GM19372 (cell line): ENCODE measurements at regions not wholly inside any gene's neighbourhood (a gene's known extent, or its start where the extent isn't known, plus 50 kb on each side); places are given as distances from the start of the nearest gene placed in this dataset.
"Not testable (repeated sequence)": the region's sequence is repeated elsewhere in the genome, so short reads cannot be mapped to it uniquely, and the experiment has no call there.

ENCODE experiments used
- ATAC-seq: cut with Tn5 transposase; IDR thresholded peaks from one replicate; pipeline ENCODE4 v1.9.1; 2021; ENCODE audit warnings: mild to moderate bottlenecking, low read depth, moderate library complexity; ENCODE audit not compliant: unreplicated experiment

DNA sequence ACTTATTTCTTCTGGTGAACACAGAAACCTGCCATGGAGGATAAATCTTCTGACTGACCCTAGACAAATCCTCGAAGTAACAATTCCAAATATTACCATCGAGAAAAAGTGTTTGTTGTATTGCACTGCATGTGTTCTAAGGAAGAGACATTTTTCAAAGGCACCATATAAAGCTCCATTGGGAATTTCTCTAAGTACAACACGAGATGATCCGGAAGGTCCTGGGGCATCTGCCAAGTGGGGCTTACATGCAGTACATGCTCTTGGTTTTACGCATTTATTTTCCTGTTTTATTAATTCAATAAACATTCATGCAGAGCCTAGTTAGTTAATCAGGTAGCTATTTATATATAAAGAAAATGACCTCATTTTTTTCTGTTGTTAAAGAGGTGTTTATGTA, 692.0 kb upstream of the IGFBP3 start:
- ATAC-seq = no peak

DNA sequence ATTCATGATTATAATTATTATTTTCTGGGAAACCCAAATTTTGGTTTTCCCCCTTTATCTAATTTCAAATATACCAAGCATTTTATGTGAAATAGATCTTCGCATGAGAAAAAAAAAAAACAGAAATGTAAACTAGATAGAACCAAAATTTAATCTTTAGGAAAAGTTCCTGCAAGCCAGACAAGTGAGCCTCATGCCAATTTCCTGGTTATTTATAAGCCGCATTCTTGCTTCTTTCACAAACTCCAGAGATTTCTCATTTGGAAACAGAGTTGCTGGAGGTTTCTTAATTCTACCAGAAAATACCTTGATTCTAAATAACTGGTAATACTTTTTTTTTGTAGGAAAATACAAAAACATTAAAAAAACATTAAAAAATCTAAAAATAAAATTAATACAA, 690.4 kb upstream of the IGFBP3 start:
- no peak for ATAC-seq

DNA sequence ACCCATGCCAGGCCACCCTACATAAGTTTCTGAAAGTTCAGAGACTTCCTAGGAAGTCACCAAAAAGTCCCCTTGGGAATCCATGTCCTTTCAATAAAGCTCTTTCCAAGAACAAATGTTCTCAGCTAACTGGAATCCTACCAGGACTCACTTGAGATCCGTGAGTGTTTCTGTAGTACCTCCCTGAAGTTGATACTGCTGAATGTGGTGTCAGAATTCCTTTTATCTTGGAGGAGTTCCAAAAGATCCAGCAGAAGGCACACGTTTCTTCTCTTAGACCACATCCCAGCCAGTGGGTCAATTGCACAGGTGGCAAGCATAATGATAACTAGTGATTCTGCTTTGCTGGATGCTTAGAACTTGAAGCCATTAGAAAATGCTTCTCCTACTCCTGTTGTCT, 689.7 kb upstream of the IGFBP3 start:
- no peak for ATAC-seq

DNA sequence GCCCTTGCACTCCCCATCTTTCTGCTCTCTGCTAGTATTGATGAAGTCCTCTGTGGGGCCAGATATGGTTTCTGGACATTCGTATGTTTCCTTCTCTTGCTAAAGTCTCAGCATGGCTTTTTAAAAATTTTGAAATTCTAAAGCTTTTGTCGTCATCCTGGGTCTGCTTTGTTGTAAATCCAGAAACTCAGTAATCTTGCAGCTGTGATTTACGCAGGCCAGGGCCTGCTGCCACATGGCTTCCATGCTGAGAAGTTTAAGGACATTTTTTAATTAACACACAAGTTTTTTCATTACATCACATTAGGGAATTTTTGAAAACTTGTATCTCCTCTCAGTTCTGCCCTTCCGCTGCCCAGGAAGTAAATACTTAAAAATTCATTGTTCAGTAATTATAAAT, 686.1 kb upstream of the IGFBP3 start:
- no peak for ATAC-seq

DNA sequence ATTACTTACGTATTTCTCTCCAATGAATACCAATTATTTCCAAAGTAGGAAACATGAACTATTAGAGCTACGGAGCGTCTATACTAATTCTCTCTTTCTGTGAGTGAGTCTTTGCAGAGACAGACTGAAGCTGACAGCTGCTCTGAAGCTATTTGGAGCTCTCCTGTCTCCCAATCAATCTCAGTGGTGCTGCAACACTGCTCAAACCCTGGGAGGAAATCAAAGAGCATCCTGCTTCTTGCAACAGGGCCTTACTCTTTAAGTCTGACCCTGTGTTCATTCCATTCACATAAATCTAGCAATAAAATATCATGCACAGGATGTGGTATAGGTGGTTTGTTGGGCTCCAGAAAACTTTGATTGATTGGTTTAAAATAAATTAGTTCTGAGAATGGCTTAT, 685.7 kb upstream of the IGFBP3 start:
- no peak for ATAC-seq

DNA sequence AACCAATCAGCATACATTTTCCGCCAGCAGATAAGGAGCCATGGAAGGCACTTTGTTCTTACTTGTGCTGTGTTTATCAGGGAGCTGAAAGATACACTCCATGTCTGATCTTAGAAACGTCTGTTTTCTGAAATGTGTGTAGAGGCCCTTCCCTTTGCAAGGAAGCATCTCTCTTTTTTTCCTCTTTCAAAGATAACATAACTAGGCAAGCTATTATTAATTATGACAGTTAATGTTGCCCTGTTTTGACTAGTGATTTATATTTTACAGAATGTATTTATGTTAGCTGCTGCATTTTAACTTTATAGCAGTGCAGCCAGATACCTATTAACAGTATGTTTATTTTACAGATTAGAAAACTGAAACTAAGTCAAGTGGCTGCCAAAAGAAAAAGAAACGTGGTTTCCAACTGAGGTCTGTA, 683.2 kb upstream of the IGFBP3 start:
- ATAC-seq = no peak

DNA sequence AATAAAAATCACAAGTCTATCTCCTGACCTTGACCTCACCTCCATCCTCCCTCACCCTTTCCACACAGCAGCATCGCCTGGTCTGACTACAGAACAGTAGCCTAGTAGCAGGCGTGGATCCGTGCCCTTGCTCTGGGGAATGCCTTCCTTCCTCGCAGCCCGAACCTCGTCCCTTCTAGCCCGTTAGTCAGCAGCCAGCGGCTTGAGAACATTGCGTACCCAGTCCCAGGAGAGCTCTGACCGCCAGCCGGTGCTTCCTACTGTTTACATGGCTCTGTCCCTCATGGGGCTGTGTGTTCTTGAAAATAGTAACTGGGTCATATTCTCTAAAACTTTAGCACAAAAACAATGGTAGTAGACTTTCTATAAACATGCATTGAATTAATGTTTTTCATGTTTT, 682.7 kb upstream of the IGFBP3 start:
- ATAC-seq = no peak

DNA sequence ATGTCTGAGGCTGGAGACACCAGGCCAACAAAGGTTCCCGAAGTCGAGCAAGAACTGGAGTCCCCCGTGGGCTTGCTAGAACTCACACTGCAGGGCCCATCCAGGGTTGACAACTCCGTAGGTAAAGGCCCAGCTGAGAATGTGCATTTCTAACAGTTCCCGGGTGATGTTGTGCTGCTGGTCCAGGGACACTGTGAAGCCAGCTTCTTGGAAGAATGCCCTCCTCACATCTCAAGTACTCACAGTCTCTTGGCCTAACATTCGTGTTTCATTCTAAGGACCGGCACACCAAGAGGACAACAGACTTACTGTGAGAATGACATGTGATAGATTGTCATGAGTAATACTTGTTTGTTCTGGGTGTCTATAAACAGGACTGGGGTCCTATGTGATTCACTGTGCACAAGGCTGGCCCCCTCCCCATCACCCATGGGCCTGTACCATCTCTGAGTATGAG, 682.3 kb upstream of the IGFBP3 start:
- ATAC-seq = no peak

DNA sequence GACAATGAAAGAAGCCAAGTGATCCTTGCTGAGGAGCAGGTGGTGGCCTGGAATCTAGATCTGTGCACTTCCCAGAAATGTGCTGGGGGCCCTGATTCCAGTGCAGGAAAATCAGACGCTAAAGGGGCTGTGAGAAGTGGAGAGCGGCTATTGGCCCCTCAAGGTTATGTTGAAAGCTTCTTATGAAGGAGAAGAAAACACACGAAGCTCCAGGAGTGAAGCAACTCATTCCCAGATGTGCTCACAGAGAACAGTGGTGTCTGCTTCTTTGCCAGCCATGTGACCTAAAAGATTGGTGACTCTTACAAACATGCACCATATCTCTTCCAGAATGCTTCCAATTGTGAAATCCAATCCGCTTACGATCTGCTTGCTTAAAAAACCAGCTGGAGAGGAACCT, 679.3 kb upstream of the IGFBP3 start:
- no peak for ATAC-seq

DNA sequence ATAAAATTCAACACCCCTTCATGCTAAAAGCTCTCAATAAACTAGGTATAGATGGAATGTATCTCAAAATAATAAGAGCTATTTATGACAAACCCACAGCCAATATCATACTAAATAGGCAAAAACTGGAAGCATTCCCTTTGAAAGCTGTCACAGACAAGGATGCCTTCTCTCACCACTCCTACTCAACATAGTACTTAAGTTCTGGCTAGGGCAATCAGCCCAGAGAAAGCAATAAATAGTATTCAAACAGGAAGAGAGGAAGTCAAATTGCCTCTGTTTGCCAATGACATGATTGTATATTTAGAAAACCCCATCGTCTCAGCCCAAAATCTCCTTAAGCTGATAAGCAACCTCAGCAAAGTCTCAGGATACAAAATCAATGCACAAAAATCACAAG, 673.8 kb upstream of the IGFBP3 start:
- not testable (repeated sequence) for ATAC-seq

DNA sequence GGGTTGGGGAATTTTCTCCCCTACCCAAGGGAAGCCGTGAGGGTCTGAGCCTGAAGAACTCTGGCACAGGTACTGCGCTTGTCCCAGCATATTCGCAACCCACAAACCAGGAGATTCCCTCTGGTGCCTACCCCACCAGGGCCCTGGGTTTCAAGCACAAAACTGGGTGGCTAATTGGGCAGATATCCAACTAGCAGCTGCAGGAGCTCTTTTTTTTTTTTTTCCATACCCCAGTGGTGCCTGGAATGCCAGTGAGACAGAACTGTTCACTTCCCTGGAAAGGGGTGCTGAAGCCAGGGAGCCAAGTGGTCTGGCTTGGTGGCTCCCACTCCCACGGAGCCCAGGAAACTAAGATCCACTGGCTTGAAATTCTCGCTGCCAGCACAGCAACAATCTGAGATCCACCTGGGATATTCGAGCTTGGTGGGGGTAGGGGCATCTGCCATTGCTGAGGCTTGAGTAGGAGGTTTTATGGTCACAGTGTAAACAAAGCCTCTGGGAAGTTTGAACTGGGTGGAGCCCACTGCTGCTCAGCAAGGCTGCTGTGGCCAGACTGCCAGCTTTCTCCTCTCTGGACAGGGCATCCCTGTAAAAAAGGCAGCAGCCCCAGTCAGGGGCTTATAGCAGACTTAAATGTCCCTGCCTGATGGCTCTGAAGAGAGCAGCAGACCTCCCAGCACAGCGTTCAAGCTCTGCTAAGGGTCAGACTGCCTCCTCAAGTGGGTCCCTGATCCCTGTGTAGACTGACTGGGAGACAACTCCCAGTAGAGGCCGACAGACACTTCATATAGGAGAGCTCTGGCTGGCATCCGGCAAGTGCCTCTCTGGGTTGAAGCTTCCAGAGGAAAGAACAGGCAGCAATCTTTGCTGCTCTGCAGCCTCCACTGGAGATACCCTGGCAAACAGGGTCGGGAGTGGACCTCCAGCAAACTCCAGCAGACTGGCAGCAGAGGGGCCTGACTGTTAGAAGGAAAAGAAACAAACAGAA, 670.1 kb upstream of the IGFBP3 start:
- ATAC-seq = not testable (repeated sequence)

DNA sequence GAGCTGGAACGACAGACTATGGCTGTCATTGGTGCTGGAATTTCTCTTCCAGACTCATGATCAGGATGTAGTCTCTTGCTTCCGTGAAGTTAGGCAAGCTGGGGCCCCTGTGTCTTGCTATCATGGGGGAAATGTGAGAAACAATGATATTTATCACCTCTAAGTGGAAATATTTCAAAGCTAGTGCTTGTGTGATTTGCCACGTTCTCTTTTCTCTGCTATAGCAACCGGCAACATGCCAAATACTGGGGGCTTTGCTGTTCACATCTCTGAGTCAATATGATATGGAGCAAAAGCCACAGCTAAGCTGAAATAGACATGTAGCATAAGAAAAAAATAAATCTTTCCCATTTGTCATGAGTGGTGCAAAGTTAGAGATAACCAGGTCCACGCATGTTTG, 668.2 kb upstream of the IGFBP3 start:
- ATAC-seq = no peak

DNA sequence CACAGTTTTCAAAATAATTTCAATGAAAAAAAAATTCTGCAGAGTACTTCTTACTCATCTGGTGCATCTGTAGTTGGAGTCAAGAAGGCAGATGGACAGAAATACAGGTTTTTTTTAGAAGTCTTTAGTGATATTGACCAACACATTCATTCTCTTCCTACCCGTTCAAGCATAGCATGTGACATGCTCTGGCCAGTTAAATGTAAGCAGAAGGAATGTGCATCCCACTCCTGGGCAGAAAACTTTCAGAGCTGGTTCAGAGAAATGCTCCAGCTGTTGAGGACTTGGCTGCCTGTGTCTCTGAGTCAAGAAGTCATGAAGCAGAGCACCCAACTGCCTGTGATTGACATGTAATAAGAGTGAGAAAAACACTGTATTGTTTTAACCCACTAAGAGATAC, 665.3 kb upstream of the IGFBP3 start:
- no peak for ATAC-seq

DNA sequence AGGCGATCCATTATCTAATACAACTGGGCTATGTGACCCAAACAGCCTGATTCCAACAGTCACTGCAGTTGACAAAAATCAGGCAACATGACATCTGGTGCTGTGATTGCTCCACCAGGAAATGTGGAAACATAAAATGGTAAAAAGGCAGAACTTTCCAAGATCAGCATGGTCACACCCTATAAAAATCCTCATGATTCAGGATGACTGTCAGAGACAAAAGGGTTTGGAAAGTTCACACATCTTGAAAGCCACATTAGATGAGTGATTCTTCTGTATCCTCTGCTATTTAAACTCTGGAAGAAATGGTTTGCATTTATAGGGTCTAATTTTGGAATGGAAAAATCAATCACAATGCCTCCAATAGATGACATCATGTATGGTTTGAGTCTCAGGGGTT, 662.6 kb upstream of the IGFBP3 start:
- no peak for ATAC-seq

DNA sequence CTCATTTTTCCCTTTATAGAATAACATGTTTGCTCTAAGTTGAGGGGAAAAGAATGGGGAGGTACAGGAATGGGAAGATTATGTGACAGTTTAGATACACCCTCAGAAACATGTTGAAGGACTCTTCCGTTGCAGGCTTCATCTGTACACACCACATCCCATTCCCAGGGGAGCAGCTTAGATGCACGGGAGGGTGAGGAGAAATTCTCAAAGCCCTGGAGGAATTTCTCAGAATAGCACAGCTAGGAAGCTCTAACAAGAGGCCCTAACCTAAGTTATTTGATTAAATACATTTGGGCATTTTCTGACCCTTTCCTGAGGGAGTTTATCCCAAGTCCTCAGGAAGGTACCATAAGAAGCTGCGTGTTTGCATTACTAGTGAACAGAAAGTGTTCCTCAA, 660.2 kb upstream of the IGFBP3 start:
- no peak for ATAC-seq

DNA sequence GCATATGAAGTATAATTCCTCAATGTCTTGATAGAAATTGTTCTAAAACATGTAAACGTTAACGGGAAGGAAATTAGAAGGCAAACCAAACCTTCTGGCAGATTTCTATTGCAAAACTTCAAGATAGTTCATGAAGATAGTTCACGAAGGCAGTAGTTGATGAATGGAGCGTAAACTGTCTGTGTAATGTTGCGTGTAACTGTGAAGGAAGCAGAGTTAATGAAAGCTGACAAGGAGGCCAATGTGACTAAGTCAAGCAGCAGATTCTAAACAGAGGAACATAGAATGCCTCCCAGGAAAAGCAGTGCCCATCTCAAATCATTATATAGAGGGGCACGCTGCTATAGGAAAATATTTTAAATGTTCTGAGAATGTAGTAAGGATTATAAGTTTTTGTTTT, 659.7 kb upstream of the IGFBP3 start:
- ATAC-seq = no peak

DNA sequence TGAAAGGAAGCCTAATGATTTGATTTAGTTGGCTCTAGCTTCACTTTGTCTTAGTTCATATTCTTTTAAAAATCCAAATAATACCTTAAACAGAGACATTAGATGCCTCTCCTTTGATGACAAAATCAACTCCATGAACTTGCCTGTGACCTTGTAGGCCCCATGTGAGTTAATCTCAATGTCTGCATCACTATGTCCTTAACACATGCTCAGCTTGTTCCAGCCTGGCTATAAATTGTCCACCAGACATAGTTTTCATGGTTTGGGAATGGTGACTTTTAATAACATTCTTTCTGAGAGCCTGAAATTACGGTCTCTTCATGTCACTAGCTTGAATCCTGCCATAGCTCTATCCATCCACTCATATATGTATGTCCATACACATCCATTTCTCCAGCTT, 656.3 kb upstream of the IGFBP3 start:
- ATAC-seq = no peak

DNA sequence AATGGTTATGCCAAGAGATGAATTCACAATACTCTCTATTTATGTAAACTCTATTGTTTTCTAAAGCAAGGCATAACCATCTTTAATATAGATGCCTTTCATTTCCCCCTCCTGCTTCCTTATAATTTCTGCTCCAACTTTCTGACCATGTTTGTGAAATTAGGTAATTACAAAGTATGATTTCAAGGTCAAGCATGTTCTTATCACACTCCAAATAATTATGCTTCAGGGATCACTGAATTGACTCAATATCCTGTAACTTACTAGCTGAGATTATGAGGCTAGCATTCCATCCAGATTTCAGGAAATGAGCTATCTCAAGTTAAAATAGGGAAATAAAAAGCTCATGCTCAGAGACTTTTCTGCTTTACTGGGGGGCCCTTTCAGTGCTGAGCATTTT, 655.9 kb upstream of the IGFBP3 start:
- ATAC-seq = no peak

DNA sequence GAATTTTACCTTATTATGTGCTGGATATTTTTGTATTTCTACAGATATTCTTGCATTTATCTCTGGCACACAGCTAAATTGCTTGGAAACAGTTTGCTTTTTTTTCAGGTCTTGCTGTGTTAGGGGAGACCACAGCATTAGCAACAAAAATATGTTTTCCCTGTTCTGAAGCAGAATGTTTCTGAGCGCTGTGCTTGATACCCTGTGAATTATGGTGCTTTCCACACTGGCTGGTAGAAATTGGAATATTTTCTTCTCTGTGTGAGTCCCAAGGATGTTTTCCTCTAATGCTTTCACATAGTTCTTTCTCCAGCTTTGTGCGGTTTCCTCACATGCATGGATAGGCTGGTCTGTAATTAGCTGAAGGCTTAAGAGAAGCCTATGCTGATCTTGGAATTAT, 651.6 kb upstream of the IGFBP3 start:
- ATAC-seq = no peak

DNA sequence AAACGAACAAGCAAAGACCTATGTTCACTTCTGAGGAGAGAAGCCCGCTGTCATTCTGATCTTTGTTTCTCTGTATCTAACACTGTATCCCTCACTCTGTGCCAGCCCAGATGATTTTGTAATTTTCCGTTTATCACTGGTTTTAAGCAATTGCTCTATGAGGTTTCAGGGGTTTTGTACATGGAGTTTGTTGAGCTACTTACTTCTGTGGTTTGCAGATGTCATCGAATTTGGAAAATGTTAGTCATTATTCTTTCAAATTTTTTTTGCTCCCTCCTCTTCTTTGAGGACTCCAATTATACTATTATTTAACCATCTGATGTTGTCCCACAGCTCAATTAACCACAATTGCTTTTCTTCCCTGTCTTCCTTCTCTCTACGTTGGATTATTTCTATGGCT, 650.9 kb upstream of the IGFBP3 start:
- no peak for ATAC-seq

DNA sequence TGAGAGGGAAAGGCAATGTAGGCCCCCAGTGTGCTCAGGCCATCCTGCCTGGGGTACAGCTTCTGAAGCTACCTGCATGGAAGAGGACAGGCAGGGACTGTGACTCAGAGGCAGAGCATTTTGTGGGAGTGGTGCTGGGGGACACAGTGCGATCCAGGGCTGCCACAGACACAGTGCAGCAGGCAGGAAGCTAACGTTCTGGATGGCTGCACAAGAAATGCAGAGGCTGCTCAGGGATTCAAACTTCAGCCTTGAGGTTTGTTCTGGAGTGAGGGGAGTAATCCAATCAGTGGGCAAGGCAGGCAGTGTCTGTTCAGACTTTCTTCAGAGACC, 648.0 kb upstream of the IGFBP3 start:
- ATAC-seq = no peak

DNA sequence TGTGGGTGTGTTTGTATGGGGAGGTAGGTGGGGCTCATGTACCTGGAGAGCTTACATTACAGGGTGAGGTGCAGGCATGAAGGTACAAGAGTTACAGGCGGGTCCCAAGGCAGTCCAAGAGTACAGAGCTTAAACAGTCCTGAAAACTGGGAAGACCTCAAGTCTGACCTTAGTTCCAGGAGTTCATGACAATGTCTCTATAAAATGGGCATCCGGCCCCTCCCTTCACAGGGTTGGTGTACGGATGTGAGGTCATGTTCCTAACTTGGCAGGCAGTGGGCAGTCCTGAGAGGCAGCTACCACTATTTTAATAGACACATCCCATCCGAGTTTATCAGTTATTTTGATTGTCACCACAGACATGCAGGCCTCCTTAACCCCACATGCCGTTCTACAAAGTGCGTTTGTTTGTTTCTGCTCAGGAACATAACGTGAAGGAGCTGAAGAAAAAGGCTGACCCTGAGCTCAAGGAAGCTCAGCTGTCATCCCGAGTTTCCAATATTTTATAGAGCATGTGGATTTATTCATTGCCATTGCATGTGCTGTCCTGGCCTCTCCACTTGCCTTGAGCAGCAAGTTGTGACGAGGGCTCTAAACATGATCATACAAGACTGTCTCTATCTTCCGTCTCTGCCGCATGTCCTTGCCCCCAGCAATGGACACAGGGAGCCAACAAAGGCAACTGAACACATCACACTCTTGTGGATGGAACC, 647.5 kb upstream of the IGFBP3 start:
- ATAC-seq = no peak
